T-helper 2 cell treated with Interferon-gamma antibody and Interleukin-4, amounts not matched to agents 5 μg/mL and 100 μg/mL, for 36 hours (primary cell): ENCODE measurements at regions not wholly inside any gene's neighbourhood (a gene's known extent, or its start where the extent isn't known, plus 50 kb on each side); places are given as distances from the start of the nearest gene placed in this dataset.
"Not testable (repeated sequence)": the region's sequence is repeated elsewhere in the genome, so short reads cannot be mapped to it uniquely, and the experiment has no call there.

Experiments used
- DNase-seq: peaks from one replicate; pipeline ENCODE4 v3.0.0; 2021; ENCODE audit warnings: low spot score
- H3K27ac Mint-ChIP-seq: one replicate; pipeline ENCODE4 v1.8.0; 2021; ENCODE audit warnings: mild to moderate bottlenecking, mixed read lengths
- H3K27me3 Mint-ChIP-seq: one replicate; pipeline ENCODE4 v1.8.0; 2021; ENCODE audit warnings: low read depth, mixed read lengths
- H3K36me3 Mint-ChIP-seq: one replicate; pipeline ENCODE4 v1.8.0; 2021; ENCODE audit warnings: low read depth, mixed read lengths
- H3K4me1 Mint-ChIP-seq: one replicate; pipeline ENCODE4 v1.8.0; 2021; ENCODE audit warnings: low read depth, mixed read lengths
- H3K4me3 Mint-ChIP-seq: one replicate; pipeline ENCODE4 v1.8.0; 2022; ENCODE audit warnings: mild to moderate bottlenecking, moderate library complexity, mixed read lengths
- H3K9me3 Mint-ChIP-seq: one replicate; pipeline ENCODE4 v1.8.0; 2021; ENCODE audit warnings: mixed read lengths

- Mint-ChIP-seq H3K9me3 (peaks cover 63% of the 10 kb centered on the region), H3K27me3 (no peaks in the 10 kb centered on the region), H3K4me3 (no peak overlapping the region), H3K36me3 (peaks cover 3% of the 10 kb centered on the region), H3K27ac (no peak overlapping the region), H3K4me1 (no peaks in the 10 kb centered on the region)
- no peak for DNase-seq
Observed at GRCh38 chr7:63205136-63205535, 793.5 kb upstream of the ZNF722 start.

- not testable (repeated sequence) for H3K27ac Mint-ChIP-seq, H3K27me3 Mint-ChIP-seq, H3K36me3 Mint-ChIP-seq, DNase-seq, H3K4me1 Mint-ChIP-seq, H3K4me3 Mint-ChIP-seq
- peaks cover 20% of the 10 kb centered on the region for H3K9me3 Mint-ChIP-seq
Observed at GRCh38 chr7:63233101-63233500, 765.5 kb upstream of the ZNF722 start.

DNA sequence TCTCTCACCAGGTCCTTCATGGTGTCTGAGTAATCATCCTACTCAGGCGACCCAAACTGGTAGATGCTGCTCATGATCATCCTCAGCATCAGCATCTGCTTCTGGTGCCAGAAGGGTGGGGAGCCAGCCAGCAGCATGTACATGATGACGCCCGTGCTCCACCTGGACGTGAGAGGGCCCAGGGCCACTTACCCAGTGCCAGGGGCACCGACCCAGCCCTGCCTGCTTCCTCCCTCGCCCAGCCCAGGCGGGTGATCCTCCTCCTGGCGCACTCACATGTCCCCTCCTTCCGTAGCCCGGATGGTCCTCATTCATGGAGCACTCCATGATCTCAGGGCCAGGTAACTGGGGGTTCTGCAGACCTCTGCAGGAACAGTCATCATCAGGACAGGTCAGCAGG is 764.8 kb upstream of the ZNF722 start:
- Mint-ChIP-seq H3K27me3 (no peaks in the 10 kb centered on the region), H3K36me3 (no peaks in the 10 kb centered on the region), H3K4me1 (no peaks in the 10 kb centered on the region), H3K27ac (no peak overlapping the region), H3K9me3 (peaks cover 21% of the 10 kb centered on the region), H3K4me3 (no peak overlapping the region)
- no peak for DNase-seq
